Caco-2 (cell line): ENCODE measurements at regions not wholly inside any gene's neighbourhood (a gene's known extent, or its start where the extent isn't known, plus 50 kb on each side); places are given as distances from the start of the nearest gene placed in this dataset.

Experiments
- BruUV-seq: library from RNA; stranded (reverse); fragments of 400-500 nt; replicated peaks from 2 replicates; lab custom pipeline; 2021; lab: Mats Ljungman, UMichigan
- CTCF ChIA-PET: fragments of 300-600 bp; sonication (Branson Sonifier 250); formaldehyde crosslinking; loops from one replicate; lab custom pipeline; 2022; ENCODE audit warnings: antibody characterized with exemption; lab: Charles Lee
- POLR2A ChIA-PET: fragments of 300-600 bp; sonication (Branson Sonifier 250); formaldehyde crosslinking; loops from one replicate; lab custom pipeline; 2022; ENCODE audit warnings: antibody characterized with exemption; lab: Charles Lee
- DNase-seq, 2 experiments: peaks; one replicate each; pipeline versions ENCODE4 v3.0.0 to v3.0.0-alpha.2; 2020 to 2022
- H3K27me3 ChIP-seq: replicated peaks from 2 replicates; pipeline ENCODE4 v1.6.0; 2011; ENCODE audit warnings: low read length; ENCODE audit not compliant: control insufficient read depth, insufficient read depth
- H3K36me3 ChIP-seq: 2 replicates; pipeline ENCODE4 v1.5.1; 2011; ENCODE audit warnings: low read length; ENCODE audit not compliant: control insufficient read depth, insufficient read depth
- H3K4me1 ChIP-seq: fragments of 250-450 bp; sonication (Bioruptor Pico); 2 replicates; pipeline ENCODE4 v1.5.1; 2020; ENCODE audit warnings: mild to moderate bottlenecking
- H3K4me3 ChIP-seq: 2 replicates; pipeline ENCODE4 v1.5.1; 2011; ENCODE audit warnings: low read depth, mild to moderate bottlenecking, control low read depth, low read length
- H3K9me3 ChIP-seq: fragments of 250-450 bp; sonication (Bioruptor Pico); 2 replicates; pipeline ENCODE4 v1.5.1; 2020; ENCODE audit warnings: mild to moderate bottlenecking, moderate library complexity
- H3K27ac Mint-ChIP-seq: one replicate; pipeline ENCODE4 v1.8.0; 2022; ENCODE audit warnings: mixed read lengths; ENCODE audit not compliant: unreplicated experiment
- H3K27me3 Mint-ChIP-seq: one replicate; pipeline ENCODE4 v1.8.0; 2022; ENCODE audit warnings: mixed read lengths; ENCODE audit not compliant: insufficient read depth, unreplicated experiment
- H3K36me3 Mint-ChIP-seq: one replicate; pipeline ENCODE4 v1.8.0; 2022; ENCODE audit warnings: mild to moderate bottlenecking, mixed read lengths; ENCODE audit not compliant: insufficient read depth, unreplicated experiment
- H3K4me1 Mint-ChIP-seq: one replicate; pipeline ENCODE4 v1.8.0; 2022; ENCODE audit warnings: low read depth, mixed read lengths; ENCODE audit not compliant: unreplicated experiment
- H3K4me3 Mint-ChIP-seq: one replicate; pipeline ENCODE4 v1.8.0; 2022; ENCODE audit warnings: mild to moderate bottlenecking, moderate library complexity, mixed read lengths; ENCODE audit not compliant: unreplicated experiment
- H3K9me3 Mint-ChIP-seq: one replicate; pipeline ENCODE4 v1.8.0; 2022; ENCODE audit warnings: mixed read lengths; ENCODE audit not compliant: unreplicated experiment
- intact Hi-C: fragments of 100-400 bp; cut with micrococcal nuclease; formaldehyde crosslinking; loops from one replicate; pipeline ENCODE4 v1.10.0; 2022; ENCODE audit not compliant: unreplicated experiment
- TF ChIP-seq, protein P1 (sequence below), 2 experiments: fragments of 200-600 bp in 1 of 2; IDR thresholded peaks; 1 replicate in 1 of 2; 2 replicates in 1 of 2; pipeline versions ENCODE4 v1.5.1 to v1.8.0; 2011 to 2022; ENCODE audit warnings: antibody characterized with exemption in 1 of 2, control low read depth in 1 of 2, inconsistent platforms in 1 of 2, low read depth in 1 of 2, low read length in 1 of 2, mild to moderate bottlenecking in 1 of 2, moderate library complexity in 1 of 2; ENCODE audit not compliant: insufficient read depth in 1 of 2, severe bottlenecking in 1 of 2, unreplicated experiment in 1 of 2

DNA sequence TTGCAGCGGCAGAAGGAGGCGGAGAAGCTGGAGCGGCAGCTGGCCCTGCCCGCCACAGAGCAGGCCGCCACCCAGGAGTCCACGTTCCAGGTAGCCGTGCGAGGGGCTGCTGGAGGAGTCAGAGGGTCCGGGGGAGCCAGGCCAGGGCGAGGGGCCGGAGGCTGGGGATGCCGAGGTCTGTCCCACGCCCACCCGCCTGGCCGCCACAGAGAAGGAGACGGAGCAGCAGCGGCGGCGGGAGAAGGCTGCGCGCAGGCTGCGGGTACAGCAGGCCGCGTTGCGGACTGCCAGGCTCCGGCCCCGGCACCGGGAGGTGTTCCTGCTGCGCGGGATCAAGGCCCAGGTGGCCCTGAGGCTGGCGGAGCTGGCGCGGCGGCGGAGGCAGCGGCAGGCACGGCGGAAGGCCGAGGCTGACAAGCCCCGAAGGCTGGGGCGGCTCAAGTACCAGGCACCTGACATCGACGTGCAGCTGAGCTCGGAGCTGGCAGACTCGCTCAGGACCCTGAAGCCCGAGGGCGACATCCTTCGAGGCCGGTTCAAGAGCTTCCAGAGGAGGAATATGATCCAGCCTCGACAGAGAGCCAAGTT is 625.0 kb downstream of the MCTP2 start:
- no peak for DNase-seq
- no peaks in the 10 kb centered on the region for H3K36me3 ChIP-seq
- Mint-ChIP-seq H3K36me3 (peaks cover 8% of the 10 kb centered on the region), H3K4me3 (no peak overlapping the region), H3K27me3 (no peaks in the 10 kb centered on the region), H3K27ac (no peak overlapping the region), H3K9me3 (peaks cover 10% of the 10 kb centered on the region), H3K4me1 (peaks cover 30% of the 10 kb centered on the region)
- H3K4me3 ChIP-seq: no peak overlapping the region
- H3K4me1 ChIP-seq: peaks cover 6% of the 10 kb centered on the region
- ChIA-PET POLR2A (no interaction called here), CTCF (no interaction called here)
- intact Hi-C loops: no loop called here
- H3K9me3 ChIP-seq: no peaks in the 10 kb centered on the region
- no TSS peak for BruUV-seq
- H3K27me3 ChIP-seq: no peaks in the 10 kb centered on the region
- TF ChIP-seq, protein P1, sequence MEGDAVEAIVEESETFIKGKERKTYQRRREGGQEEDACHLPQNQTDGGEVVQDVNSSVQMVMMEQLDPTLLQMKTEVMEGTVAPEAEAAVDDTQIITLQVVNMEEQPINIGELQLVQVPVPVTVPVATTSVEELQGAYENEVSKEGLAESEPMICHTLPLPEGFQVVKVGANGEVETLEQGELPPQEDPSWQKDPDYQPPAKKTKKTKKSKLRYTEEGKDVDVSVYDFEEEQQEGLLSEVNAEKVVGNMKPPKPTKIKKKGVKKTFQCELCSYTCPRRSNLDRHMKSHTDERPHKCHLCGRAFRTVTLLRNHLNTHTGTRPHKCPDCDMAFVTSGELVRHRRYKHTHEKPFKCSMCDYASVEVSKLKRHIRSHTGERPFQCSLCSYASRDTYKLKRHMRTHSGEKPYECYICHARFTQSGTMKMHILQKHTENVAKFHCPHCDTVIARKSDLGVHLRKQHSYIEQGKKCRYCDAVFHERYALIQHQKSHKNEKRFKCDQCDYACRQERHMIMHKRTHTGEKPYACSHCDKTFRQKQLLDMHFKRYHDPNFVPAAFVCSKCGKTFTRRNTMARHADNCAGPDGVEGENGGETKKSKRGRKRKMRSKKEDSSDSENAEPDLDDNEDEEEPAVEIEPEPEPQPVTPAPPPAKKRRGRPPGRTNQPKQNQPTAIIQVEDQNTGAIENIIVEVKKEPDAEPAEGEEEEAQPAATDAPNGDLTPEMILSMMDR (IDR thresholded peaks at IDR 0.05; ENCODE audit: insufficient read depth in 1 of 2, low read depth in 1 of 2, low read length in 1 of 2, severe bottlenecking in 1 of 2, unreplicated experiment in 1 of 2): no peak

DNA sequence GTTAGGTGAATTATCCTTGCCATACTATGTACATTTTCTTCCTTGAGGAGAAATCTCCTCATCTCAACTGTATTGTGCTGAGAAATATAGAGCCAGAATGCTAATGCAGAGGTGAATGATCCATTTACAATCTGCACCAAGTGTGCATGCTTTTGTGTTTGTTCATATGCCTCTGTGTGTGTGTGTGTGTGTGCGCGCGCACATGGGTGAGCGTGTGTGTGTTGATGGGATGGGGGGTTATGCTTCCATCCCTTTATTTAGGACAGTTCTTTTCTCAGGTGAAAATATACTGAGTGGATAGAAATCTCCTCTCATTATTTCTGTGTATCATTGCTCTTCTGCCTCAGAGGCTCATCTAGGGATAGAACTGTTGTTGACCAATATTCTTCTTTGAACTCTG is 626.1 kb downstream of the MCTP2 start:
- peaks cover 6% of the 10 kb centered on the region for H3K4me1 ChIP-seq
- ChIA-PET POLR2A (no interaction called here), CTCF (no interaction called here)
- Mint-ChIP-seq H3K36me3 (peaks cover 8% of the 10 kb centered on the region), H3K27me3 (no peaks in the 10 kb centered on the region), H3K4me1 (peaks cover 30% of the 10 kb centered on the region), H3K27ac (peak overlapping the region; percentile 65), H3K9me3 (peaks cover 9% of the 10 kb centered on the region), H3K4me3 (peak overlapping the region; percentile 45)
- no peak for DNase-seq
- H3K4me3 ChIP-seq: no peak overlapping the region
- no peaks in the 10 kb centered on the region for H3K36me3 ChIP-seq
- TF ChIP-seq, protein P1 (IDR thresholded peaks at IDR 0.05; ENCODE audit: insufficient read depth in 1 of 2, low read depth in 1 of 2, low read length in 1 of 2, severe bottlenecking in 1 of 2, unreplicated experiment in 1 of 2): no peak
- intact Hi-C loops: no loop called here
- H3K9me3 ChIP-seq: no peaks in the 10 kb centered on the region
- no TSS peak for BruUV-seq
- no peaks in the 10 kb centered on the region for H3K27me3 ChIP-seq

DNA sequence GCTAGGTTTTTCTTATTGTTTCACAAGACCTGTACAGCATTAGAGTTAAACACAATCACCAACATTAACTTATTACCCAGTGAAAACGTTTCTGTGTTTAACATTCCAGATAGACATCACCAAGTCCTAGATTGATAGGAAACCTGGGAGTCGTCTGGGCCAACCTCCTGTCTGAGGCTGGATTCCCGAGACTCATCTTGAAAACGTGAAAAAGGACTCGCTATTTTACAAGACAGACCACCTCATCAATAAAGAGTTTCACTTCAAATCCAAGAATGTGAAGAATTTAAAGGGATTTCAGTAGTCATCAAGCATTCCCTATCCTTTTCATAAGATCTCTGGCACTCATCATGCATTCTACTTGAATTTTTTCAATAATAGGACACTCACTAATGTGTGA is 626.6 kb downstream of the MCTP2 start:
- no peaks in the 10 kb centered on the region for H3K27me3 Mint-ChIP-seq
- TF ChIP-seq, protein P1 (IDR thresholded peaks at IDR 0.05; ENCODE audit: insufficient read depth in 1 of 2, low read depth in 1 of 2, low read length in 1 of 2, severe bottlenecking in 1 of 2, unreplicated experiment in 1 of 2): no peak
- CTCF ChIA-PET: no interaction called here
- TSS peak; percentile 71 for BruUV-seq
- no peaks in the 10 kb centered on the region for H3K27me3 ChIP-seq
- peaks cover 8% of the 10 kb centered on the region for H3K36me3 Mint-ChIP-seq
- DNase-seq: peak in 1 of 2 experiments; percentile 19
- peaks cover 6% of the 10 kb centered on the region for H3K4me1 ChIP-seq
- peak overlapping the region; percentile 45 for H3K4me3 Mint-ChIP-seq
- H3K36me3 ChIP-seq: no peaks in the 10 kb centered on the region
- intact Hi-C loops: loop anchor here (1.0 to 2.0 kb wide), 3 partner anchors 14 to 55 kb away; no protein-coding TSS in a partner anchor
- POLR2A ChIA-PET: interaction anchor here (1.3 kb wide), 1 partner anchor 13 kb away, joined by 4 read pairs; no protein-coding TSS in a partner anchor
- peak overlapping the region; percentile 65 for H3K27ac Mint-ChIP-seq
- no peak overlapping the region for H3K4me3 ChIP-seq
- peaks cover 30% of the 10 kb centered on the region for H3K4me1 Mint-ChIP-seq
- H3K9me3 Mint-ChIP-seq: peaks cover 12% of the 10 kb centered on the region
- no peaks in the 10 kb centered on the region for H3K9me3 ChIP-seq
